ENCODE measurements at regions not wholly inside any gene's neighbourhood (a gene's known extent, or its start where the extent isn't known, plus 50 kb on each side); places are given as distances from the start of the nearest gene placed in this dataset.

- peaks cover 18% of the 10 kb centered on the region for H3K27me3 Mint-ChIP-seq
- peak; percentile 32 for DNase-seq (ENCODE audit: extremely low spot score, unreplicated experiment)
- peaks cover 14% of the 10 kb centered on the region for H3K4me1 Mint-ChIP-seq (ENCODE audit: unreplicated experiment)
- H3K36me3 Mint-ChIP-seq: no peaks in the 10 kb centered on the region
- no peak overlapping the region for H3K4me3 Mint-ChIP-seq
- no peak for TF ChIP-seq CTCF (conservative IDR thresholded peaks at IDR 0.05)
- no peaks in the 10 kb centered on the region for H3K9me3 Mint-ChIP-seq
- H3K27ac Mint-ChIP-seq: no peak overlapping the region
Observed at GRCh38 chr14:96673706-96674105, 123.5 kb upstream of the VRK1 start.

DNA sequence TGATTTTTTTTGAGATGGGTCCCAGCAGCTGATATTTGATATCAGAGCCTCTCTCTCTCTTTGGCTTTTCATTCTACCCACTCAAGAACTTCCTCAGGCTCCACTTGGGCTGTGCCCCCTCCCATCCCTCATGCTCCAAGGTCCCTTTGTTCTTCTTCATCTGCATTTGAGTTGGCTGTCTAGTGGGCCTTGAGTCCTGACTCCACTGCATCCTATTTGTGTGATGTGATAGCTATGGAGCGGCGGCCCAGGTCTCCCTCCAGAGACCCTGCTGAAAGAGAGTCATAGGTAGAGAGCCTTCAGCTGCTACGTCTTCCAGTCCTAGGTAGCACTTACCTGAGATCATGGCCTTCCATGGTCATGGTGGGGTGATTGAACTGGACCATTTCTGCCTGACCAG lies 123.1 kb upstream of the VRK1 start:
- Mint-ChIP-seq H3K27ac (no peak overlapping the region), H3K4me1 (ENCODE audit: unreplicated experiment) (peaks cover 14% of the 10 kb centered on the region), H3K27me3 (peaks cover 18% of the 10 kb centered on the region), H3K9me3 (no peaks in the 10 kb centered on the region), H3K4me3 (no peak overlapping the region), H3K36me3 (no peaks in the 10 kb centered on the region)
- peak; percentile 22 for DNase-seq (ENCODE audit: extremely low spot score, unreplicated experiment)
- TF ChIP-seq CTCF (conservative IDR thresholded peaks at IDR 0.05): no peak

- DNase-seq (ENCODE audit: extremely low spot score, unreplicated experiment): no peak
- peaks cover 17% of the 10 kb centered on the region for H3K27me3 Mint-ChIP-seq
- no peak for TF ChIP-seq CTCF (conservative IDR thresholded peaks at IDR 0.05)
- H3K4me3 Mint-ChIP-seq: no peak overlapping the region
- peaks cover 14% of the 10 kb centered on the region for H3K4me1 Mint-ChIP-seq (ENCODE audit: unreplicated experiment)
- H3K36me3 Mint-ChIP-seq: no peaks in the 10 kb centered on the region
- H3K27ac Mint-ChIP-seq: no peak overlapping the region
- no peaks in the 10 kb centered on the region for H3K9me3 Mint-ChIP-seq
Observed at GRCh38 chr14:96676166-96676565, 121.0 kb upstream of the VRK1 start.

GRCh38 chr14:96681829-96682228 lies 115.4 kb upstream of the VRK1 start:
- H3K36me3 Mint-ChIP-seq: no peaks in the 10 kb centered on the region
- H3K27ac Mint-ChIP-seq: no peak overlapping the region
- H3K4me3 Mint-ChIP-seq: no peak overlapping the region
- peaks cover 18% of the 10 kb centered on the region for H3K27me3 Mint-ChIP-seq
- DNase-seq (ENCODE audit: extremely low spot score, unreplicated experiment): no peak
- TF ChIP-seq CTCF (conservative IDR thresholded peaks at IDR 0.05): no peak
- H3K9me3 Mint-ChIP-seq: no peaks in the 10 kb centered on the region
- H3K4me1 Mint-ChIP-seq (ENCODE audit: unreplicated experiment): peaks cover 6% of the 10 kb centered on the region

DNA sequence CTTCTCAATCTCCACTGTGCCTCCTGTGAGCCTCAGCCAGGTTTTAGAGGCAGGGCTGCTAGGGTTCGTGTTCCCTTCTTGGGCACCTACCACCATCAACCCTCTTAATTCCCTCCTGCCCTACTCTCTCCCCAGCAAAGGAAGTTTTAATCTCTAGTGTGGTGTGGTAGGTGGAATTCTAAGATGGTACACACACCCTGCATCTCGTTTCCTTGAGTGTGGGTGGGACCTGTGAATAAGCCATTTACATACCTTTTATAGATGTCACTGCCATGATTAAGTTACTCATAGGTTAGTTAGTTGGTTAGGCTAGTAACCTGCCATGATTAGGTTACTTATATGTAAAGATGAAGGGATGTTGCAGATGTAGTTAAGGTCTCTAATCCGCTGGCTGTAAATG lies 114.8 kb upstream of the VRK1 start:
- Mint-ChIP-seq H3K4me3 (no peak overlapping the region), H3K36me3 (no peaks in the 10 kb centered on the region), H3K4me1 (ENCODE audit: unreplicated experiment) (peaks cover under 1% of the 10 kb centered on the region), H3K9me3 (no peaks in the 10 kb centered on the region), H3K27me3 (peaks cover 16% of the 10 kb centered on the region), H3K27ac (no peak overlapping the region)
- no peak for TF ChIP-seq CTCF (conservative IDR thresholded peaks at IDR 0.05)
- DNase-seq (ENCODE audit: extremely low spot score, unreplicated experiment): no peak
